ENCODE measurements at regions not wholly inside any gene's neighbourhood (a gene's known extent, or its start where the extent isn't known, plus 50 kb on each side); places are given as distances from the start of the nearest gene placed in this dataset.
"Not testable (repeated sequence)": the region's sequence is repeated elsewhere in the genome, so short reads cannot be mapped to it uniquely, and the experiment has no call there.

GRCh38 chrX:113289503-113289902 is 448.9 kb upstream of the AMOT start:
- no peak for DNase-seq

GRCh38 chrX:113287761-113288160 is 447.1 kb upstream of the AMOT start:
- no peak for DNase-seq

- no peak for DNase-seq
These were observed 435.2 kb upstream of the AMOT start for GRCh38 chrX:113275804-113276203.

GRCh38 chrX:113274791-113275190 is 434.2 kb upstream of the AMOT start:
- no peak for DNase-seq

GRCh38 chrX:113274345-113274744 is 433.7 kb upstream of the AMOT start:
- no peak for DNase-seq

- no peak for DNase-seq
These were observed 428.6 kb upstream of the AMOT start for GRCh38 chrX:113269203-113269602.

- DNase-seq = no peak
These were observed 419.8 kb upstream of the AMOT start for GRCh38 chrX:113260474-113260873.

GRCh38 chrX:113222305-113222704 is 381.7 kb upstream of the AMOT start:
- no peak for DNase-seq

- no peak for DNase-seq
These were observed 371.4 kb upstream of the AMOT start for GRCh38 chrX:113212052-113212451.

- DNase-seq = no peak
These were observed 362.0 kb upstream of the AMOT start for GRCh38 chrX:113202601-113203000.

- DNase-seq = no peak
These were observed 355.3 kb upstream of the AMOT start for GRCh38 chrX:113195949-113196348.

- no peak for DNase-seq
These were observed 351.8 kb upstream of the AMOT start for GRCh38 chrX:113192418-113192817.

- no peak for DNase-seq
These were observed 316.9 kb upstream of the AMOT start for GRCh38 chrX:113157496-113157895.

- not testable (repeated sequence) for DNase-seq
These were observed 313.7 kb upstream of the AMOT start for GRCh38 chrX:113154315-113154714.

- DNase-seq = no peak
These were observed 296.2 kb upstream of the AMOT start for GRCh38 chrX:113136836-113137235.

- no peak for DNase-seq
These were observed 292.7 kb upstream of the AMOT start for GRCh38 chrX:113133316-113133715.

GRCh38 chrX:113124693-113125092 is 284.1 kb upstream of the AMOT start:
- DNase-seq = no peak

GRCh38 chrX:113075521-113075920 is 234.9 kb upstream of the AMOT start:
- DNase-seq = no peak

- no peak for DNase-seq
These were observed 219.1 kb upstream of the AMOT start for GRCh38 chrX:113059714-113060113.

GRCh38 chrX:113058634-113059033 is 218.0 kb upstream of the AMOT start:
- DNase-seq = no peak

- DNase-seq = no peak
These were observed 208.3 kb upstream of the AMOT start for GRCh38 chrX:113048896-113049295.

- DNase-seq = no peak
These were observed 207.8 kb upstream of the AMOT start for GRCh38 chrX:113048480-113048879.

- no peak for DNase-seq
These were observed 193.5 kb upstream of the AMOT start for GRCh38 chrX:113033966-113034680.

- DNase-seq = no peak
These were observed 179.3 kb upstream of the AMOT start for GRCh38 chrX:113019958-113020357.

- no peak for DNase-seq
These were observed 169.2 kb upstream of the AMOT start for GRCh38 chrX:113009837-113010236.

All from bone marrow (tissue), 2 donors.